ENCODE measurements at regions not wholly inside any gene's neighbourhood (a gene's known extent, or its start where the extent isn't known, plus 50 kb on each side); places are given as distances from the start of the nearest gene placed in this dataset.

GRCh38 chr21:24023402-24023801, 1583.9 kb downstream of the MRPL39 start:
- BruUV-seq (replicated peaks): no TSS peak

More at GRCh38 chr21:24023402-24023801, 1583.9 kb downstream of the MRPL39 start:
- no peak overlapping the region for H4K8ac ChIP-seq (ENCODE audit: low read depth in 2 of 2, low read length in 2 of 2)
- in situ Hi-C loops (cut with MboI; ENCODE audit: low sequenced_read_pairs) (no loop called here), dilution Hi-C loops (cut with HindIII; ENCODE audit: low sequenced_read_pairs, unreplicated experiment) (no loop called here), intact Hi-C loops (cut with micrococcal nuclease) (no loop called here)
- no peak overlapping the region for H2AK9ac ChIP-seq (replicated peaks; ENCODE audit: low read depth, low read length, poor library complexity)
- ATAC-seq (ENCODE audit: low read depth) (no peak), DNase-seq (peak; percentile 22)
- CTCF ChIA-PET: interaction anchor here (1.0 kb wide), 1 partner anchor 9 kb away, joined by 3 read pairs; no protein-coding TSS in a partner anchor
- TF ChIP-seq CEBPB (IDR thresholded peaks at IDR 0.05; ENCODE audit: low read depth, low read length): no peak
- no peak for TF ChIP-seq MAZ (IDR thresholded peaks at IDR 0.05; ENCODE audit: borderline replicate concordance, low read depth, low read length)
- peak; percentile 56 for TF ChIP-seq MAFK (IDR thresholded peaks at IDR 0.05; ENCODE audit: low read depth, low read length)
- TF ChIP-seq NFE2L2 (IDR thresholded peaks at IDR 0.05; ENCODE audit: low read depth, low read length): no peak
- H3K4ac ChIP-seq (ENCODE audit: low read depth, low read length): no peak overlapping the region
- H2AFZ ChIP-seq (replicated peaks; ENCODE audit: low read length, poor library complexity): no peak overlapping the region
- no peaks in the 10 kb centered on the region for H3K9me1 ChIP-seq (ENCODE audit: insufficient read depth, low read length)
- H3K4me2 ChIP-seq (ENCODE audit: low read depth, low read length): no peak overlapping the region
- peaks cover 4% of the 10 kb centered on the region; the same call in 1 of the 2 replicates for H3K9me3 ChIP-seq (ENCODE audit: control insufficient read depth, insufficient read depth, low read length)
- no peak overlapping the region for H3K18ac ChIP-seq (ENCODE audit: low read depth, low read length)
- H2BK15ac ChIP-seq (ENCODE audit: low read depth, low read length): no peak overlapping the region
- H3K23ac ChIP-seq (ENCODE audit: low read depth, low read length): no peak overlapping the region
- no peak overlapping the region for H3K14ac ChIP-seq (replicated peaks; ENCODE audit: low read depth, low read length)
- no peak overlapping the region for H2BK5ac ChIP-seq (ENCODE audit: low read depth, low read length, poor library complexity, severe bottlenecking)
- no peak overlapping the region for H4K5ac ChIP-seq (ENCODE audit: low read depth, low read length)
- no peak overlapping the region for H4K91ac ChIP-seq (ENCODE audit: insufficient read depth, low read depth, low read length)
- no peaks in the 10 kb centered on the region for H3K79me1 ChIP-seq (ENCODE audit: low read depth in 1 of 2, low read length in 2 of 2)
- no peaks in the 10 kb centered on the region for H3K36me3 ChIP-seq (ENCODE audit: control insufficient read depth, insufficient read depth, low read length)
- H3K27me3 ChIP-seq (ENCODE audit: control insufficient read depth, insufficient read depth, low read length): no peaks in the 10 kb centered on the region
- H4K20me1 ChIP-seq (ENCODE audit: insufficient read depth, low read length): no peaks in the 10 kb centered on the region
- no peaks in the 10 kb centered on the region for H3K4me1 ChIP-seq (ENCODE audit: control insufficient read depth, insufficient read depth, low read length)
- no peak overlapping the region for H2BK20ac ChIP-seq (ENCODE audit: low read depth, low read length)
- no peak overlapping the region for H2BK120ac ChIP-seq (ENCODE audit: low read depth, low read length)
- WGBS, 2 experiments (ENCODE audit: extremely low coverage in 2 of 2, insufficient read length in 1 of 2): no CpG with 5 or more reads among the region's 3 CpGs
- H3K4me3 ChIP-seq (ENCODE audit: insufficient read depth, low read depth, low read length): no peak overlapping the region
- POLR2A ChIA-PET (ENCODE audit: unreplicated experiment): no interaction called here
- no peak overlapping the region for H3K9ac ChIP-seq (ENCODE audit: low read depth, low read length)
- no peak overlapping the region for H3K27ac ChIP-seq (ENCODE audit: insufficient read depth, low read length)
- no peak overlapping the region for H2AK5ac ChIP-seq (ENCODE audit: low read depth, low read length)
- no peak overlapping the region for H3K56ac ChIP-seq (ENCODE audit: extremely low read depth, insufficient read depth, low read length)

All from IMR-90 (cell line).